GM19397 (cell line): ENCODE measurements at regions not wholly inside any gene's neighbourhood (a gene's known extent, or its start where the extent isn't known, plus 50 kb on each side); places are given as distances from the start of the nearest gene placed in this dataset.
A peak's percentile ranks its signal among the peaks of the same experiment; 100 is the strongest.

Source experiments
- ATAC-seq: cut with Tn5 transposase; IDR thresholded peaks from one replicate; pipeline ENCODE4 v1.9.1; 2021; ENCODE audit warnings: mild to moderate bottlenecking, moderate library complexity; ENCODE audit not compliant: unreplicated experiment

DNA sequence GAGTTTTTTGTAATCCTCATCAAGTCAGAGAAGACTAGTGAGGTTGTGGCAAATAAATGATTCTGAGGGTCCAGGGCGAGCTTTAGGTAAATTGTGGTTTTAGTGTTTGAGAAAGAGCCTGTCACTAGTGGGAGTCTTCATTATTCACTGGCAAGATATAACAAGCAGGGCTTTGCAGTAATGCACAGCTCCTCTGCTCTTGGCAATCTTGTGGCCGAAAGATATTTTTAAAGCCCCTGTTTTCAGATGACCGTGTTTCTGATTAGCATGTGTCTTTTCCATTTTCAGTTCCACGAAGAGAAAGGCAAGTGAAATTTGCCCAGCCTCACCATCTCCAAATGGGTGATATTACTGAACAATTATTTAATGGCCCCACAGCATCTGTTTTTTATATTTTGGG, 154.0 kb upstream of the BCL6 start:
- ATAC-seq = no peak

DNA sequence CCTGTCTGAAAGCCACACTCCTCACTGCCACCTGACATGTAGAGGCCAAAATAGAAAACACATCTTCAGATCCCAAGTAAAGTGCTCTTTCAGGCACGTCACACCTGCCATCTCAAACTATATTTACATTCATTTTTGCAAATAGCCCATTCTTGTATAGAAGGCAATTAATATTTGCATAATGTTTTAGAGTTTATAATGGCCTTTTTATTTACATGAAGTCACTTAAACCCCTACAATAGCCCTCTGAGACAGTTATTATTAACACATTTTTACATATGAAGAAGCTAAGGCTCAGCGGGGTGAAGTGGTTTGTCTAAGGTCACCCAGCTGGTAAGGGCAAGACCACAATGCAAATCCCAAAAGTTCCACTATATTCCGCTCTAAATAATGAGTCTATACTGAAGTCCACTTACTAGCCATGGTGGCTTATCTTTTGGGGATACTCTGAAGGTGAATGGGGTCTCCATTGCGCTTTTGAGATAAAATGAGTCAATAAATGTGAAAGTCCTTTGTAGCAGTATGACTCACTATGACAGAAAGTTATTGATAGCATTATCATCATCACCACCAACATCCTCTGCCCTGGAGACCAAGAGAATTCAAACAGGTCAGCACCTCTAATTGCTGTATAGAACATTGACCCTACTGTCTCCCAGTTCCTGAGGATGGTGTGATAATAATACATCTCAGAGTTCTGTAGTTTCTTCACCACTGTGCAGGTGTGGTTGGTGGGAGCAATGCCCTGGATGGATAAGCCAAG, 155.9 kb upstream of the BCL6 start:
- ATAC-seq = no peak

GRCh38 chr3:187902041-187902471, 156.8 kb upstream of the BCL6 start:
- ATAC-seq = no peak

GRCh38 chr3:187902936-187903335, 157.7 kb upstream of the BCL6 start:
- no peak for ATAC-seq

DNA sequence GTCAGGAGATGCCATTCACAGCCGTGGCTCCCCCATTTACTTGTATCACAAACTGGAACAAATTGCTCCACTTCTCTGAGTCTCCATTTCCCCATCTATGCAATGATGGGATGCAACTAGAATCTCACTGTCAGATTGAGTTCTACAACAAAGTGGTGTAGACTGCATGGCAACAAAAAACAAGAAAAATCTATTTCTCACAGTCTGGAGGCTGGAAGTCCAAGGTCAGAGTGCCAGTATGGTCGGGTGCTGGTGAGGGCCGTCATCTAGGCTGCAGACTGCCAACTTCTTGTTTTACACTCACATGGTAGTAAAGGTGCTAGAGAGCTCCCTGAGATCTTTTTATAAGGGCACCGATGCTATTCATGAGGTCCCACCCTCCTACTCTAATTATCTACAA, 158.4 kb upstream of the BCL6 start:
- no peak for ATAC-seq

DNA sequence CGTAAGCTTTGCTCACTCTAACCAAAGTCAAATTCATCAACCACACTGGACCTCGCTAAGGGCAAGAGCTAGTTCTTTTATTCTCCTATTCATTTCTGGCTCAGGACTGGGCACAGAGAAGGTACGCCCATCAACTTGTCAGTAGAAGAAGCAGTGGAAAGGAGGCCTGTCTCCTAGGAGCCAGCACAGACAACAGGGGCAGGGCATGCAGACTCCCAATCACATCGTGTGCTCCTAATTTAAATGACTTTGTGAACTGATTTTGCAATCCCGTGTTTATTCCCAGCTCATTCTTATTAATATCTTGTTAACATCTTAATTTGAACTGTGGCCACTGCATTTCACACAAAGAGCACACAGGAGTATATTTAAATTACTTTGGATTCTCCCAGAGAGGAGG, 161.1 kb upstream of the BCL6 start:
- no peak for ATAC-seq

DNA sequence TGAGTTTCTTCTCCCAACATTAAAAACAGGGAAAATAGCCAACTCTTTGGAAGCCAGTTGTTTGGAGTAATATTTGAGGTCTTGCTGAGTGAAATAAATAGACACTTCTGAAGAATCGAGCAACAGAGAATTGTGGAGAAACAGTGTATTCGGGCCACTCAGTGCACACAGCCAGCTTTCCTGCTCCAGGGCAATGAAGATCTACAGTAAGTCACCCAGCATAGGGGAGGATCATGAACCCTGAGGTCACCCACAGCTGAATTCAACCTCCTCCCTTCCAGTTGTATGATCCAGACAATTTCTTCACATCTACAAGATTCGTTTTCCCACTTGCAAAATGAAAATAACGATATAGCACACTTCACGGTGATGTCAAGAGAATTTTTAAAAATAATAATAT, 161.7 kb upstream of the BCL6 start:
- ATAC-seq = no peak

DNA sequence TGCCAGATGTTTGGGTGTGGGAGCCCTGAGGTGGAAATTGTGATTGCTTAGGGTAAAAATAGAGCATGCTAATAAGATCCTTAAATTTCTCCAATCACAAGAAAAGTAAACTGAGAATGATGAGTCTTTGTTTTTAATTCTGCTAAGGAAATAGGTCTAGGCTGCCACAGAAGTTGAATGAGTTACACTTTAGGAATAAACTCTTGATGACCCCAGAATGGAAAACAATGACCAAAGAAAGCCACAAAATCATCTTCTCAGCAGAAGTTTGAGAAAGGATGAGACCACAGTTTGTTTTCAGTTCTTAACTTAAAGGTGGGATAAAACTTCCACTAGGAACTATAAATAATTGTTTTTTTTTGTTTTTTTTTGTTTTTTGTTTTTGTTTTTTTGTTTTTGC, 164.6 kb upstream of the BCL6 start:
- ATAC-seq = no peak

DNA sequence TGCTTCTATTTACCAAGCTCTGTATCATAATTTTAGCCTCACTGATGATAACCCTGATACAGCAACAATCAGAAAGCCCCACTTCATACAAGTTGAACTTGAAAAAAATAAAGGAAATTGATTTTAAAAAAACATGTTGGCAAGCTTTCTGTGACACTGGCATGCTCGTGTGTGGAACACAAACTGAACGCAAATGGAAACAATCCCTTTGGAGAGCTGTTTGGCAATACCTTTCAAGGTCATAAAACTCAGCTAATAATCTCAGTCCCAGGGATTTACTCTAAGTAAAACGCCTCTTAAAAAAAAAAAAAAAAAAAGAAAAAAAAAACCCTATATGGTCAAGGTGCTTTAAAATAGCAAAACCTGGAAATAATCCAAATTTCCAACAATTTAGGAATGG, 166.7 kb upstream of the BCL6 start:
- ATAC-seq = no peak

DNA sequence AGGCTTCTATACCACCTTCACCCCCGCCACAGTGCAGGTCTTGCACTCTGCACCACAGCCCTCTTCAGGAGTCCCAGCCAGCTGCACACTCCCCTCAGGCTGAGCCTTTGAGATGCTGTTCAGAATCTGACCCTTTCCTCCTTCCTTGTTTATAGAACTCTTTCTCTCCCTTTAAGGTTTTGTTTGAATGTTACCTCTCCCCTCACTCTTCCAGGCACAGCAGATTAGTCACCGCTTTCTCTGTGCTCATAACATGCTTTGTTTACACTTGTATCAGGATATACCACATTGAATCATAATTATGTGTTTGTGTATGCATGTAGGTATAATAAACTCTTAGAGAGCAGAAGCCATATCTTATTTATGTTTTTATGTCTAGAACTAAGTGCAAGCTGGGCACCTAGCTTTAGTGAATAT, 168.4 kb upstream of the BCL6 start:
- ATAC-seq = no peak

DNA sequence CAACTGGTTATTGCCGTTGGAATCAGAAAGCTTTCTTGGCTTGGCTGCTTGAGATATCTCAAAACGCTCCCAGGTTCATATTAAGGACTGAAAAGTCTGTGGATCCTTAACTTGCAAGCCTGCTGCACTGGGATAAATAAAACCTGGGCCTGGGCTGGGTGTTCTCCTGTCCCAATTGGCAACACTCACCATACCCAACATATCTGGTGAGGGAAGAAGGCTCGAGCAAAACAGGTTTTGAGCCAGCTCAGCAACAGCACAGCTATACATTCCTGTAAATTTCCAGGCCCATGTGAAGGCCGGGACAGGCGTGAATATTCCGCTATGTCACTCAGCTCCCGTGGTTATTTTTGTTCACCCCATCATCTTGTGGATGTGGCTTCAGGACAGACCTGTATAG, 169.0 kb upstream of the BCL6 start:
- no peak for ATAC-seq

GRCh38 chr3:187916072-187916471, 170.8 kb upstream of the BCL6 start:
- ATAC-seq = no peak

- ATAC-seq = no peak
Observed at GRCh38 chr3:187918081-187918644, 172.9 kb upstream of the BCL6 start.

GRCh38 chr3:187919048-187919447, 173.8 kb upstream of the BCL6 start:
- ATAC-seq = peak; percentile 94

DNA sequence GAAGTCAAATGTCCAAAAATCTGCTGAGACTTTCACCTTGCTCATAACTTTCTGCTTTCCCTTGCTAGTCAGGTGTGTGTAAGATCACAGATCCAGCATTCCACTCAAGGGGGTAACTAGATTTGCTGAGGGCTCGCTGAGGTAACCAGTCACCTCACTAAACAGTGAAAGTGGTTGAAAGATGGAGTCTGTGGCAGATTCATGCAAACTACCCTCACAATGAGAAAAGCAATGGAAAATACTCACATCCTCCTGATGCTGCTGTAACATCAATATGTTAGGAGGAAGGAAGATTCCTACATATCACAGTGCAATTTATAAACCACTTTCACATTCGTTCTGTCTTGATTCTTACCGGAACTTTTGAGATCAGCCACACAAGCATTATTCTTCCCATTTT, 174.3 kb upstream of the BCL6 start:
- ATAC-seq = no peak

DNA sequence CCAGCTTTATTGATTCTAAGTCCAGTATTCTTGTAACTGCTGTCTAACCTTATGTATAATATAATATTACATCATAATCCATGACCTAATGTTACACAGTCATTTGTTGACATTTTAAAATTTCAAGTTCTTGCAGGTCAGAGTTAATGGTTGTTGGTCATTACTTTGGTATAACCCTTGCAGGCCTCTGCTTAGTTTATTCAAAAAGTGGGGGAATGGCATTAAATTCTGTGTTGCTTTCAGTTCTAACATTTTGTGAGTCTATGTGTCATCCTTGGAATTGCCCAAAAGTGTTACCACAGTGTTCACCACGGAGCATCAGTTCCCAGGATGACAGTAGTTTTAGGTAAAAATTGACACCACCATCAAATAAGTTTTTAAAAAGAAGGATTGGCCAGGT, 174.8 kb upstream of the BCL6 start:
- no peak for ATAC-seq

DNA sequence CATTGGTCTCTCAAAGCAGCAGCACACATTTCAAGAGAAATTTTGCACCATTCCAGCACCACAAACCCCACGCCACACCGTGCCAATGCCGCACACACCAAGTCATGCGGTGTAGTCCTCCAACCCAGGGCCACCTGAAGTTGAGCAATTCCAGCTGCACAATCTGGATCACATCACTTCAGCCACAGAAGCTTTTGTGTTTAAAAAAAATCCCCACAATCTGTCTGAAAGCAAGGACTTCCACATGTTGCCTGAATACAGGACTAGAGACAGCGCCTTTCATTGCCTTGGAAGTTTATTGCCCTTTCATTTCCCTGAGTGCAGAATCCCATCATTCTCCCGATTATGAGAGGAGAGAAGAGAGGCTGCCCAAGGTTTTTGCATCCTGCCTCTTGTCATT, 175.6 kb upstream of the BCL6 start:
- ATAC-seq = no peak

- no peak for ATAC-seq
Observed at GRCh38 chr3:187921391-187922074, 176.3 kb upstream of the BCL6 start.

GRCh38 chr3:187922704-187923416, 177.6 kb upstream of the BCL6 start:
- no peak for ATAC-seq

DNA sequence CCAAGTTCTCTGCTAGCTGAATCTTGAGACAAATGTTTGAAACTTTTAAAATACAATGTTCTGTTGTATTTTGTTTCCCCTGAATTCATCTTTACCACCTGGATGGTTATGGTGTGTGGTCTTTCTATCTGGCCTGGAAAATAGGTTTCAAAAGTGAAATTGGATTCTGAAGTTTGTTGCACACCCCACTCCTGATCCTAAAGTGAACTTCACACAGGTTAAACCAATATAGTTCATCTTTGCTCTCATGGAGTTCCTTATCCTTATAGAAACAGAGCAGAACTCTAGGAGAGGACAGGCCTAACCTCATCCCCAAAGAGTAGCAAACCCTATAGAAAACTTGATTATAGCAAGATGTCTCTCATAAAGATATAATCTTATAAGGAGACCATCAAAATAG, 179.4 kb upstream of the BCL6 start:
- ATAC-seq = no peak

DNA sequence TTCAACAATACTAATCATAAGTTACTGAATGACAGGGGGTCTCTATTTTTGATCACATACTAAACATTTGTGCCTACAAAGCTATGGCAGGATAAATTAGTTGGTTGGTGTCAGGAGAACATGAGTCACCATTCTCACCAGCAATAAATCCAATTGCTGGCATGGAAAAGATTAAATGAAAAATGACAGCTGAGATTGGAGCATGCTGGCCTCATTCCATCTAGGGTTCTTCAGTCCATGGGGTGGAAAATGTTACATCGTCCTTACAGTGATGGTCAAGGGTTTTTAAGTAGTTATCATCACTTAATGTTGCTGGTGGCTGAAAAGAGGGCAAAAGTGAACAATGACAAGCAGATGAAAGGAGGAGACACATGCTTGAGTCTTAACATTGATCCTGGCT, 180.1 kb upstream of the BCL6 start:
- no peak for ATAC-seq

- ATAC-seq = no peak
Observed at GRCh38 chr3:187926620-187927019, 181.4 kb upstream of the BCL6 start.
